CD1c-positive myeloid dendritic cell (primary cell): ENCODE measurements at regions not wholly inside any gene's neighbourhood (a gene's known extent, or its start where the extent isn't known, plus 50 kb on each side); places are given as distances from the start of the nearest gene placed in this dataset.
A peak's percentile ranks its signal among the peaks of the same experiment; 100 is the strongest.
"Not testable (repeated sequence)": the region's sequence is repeated elsewhere in the genome, so short reads cannot be mapped to it uniquely, and the experiment has no call there.

Source experiments
- DNase-seq: peaks from one replicate; pipeline ENCODE4 v3.0.0-alpha.2; 2016; ENCODE audit errors: extremely low spot score

DNA sequence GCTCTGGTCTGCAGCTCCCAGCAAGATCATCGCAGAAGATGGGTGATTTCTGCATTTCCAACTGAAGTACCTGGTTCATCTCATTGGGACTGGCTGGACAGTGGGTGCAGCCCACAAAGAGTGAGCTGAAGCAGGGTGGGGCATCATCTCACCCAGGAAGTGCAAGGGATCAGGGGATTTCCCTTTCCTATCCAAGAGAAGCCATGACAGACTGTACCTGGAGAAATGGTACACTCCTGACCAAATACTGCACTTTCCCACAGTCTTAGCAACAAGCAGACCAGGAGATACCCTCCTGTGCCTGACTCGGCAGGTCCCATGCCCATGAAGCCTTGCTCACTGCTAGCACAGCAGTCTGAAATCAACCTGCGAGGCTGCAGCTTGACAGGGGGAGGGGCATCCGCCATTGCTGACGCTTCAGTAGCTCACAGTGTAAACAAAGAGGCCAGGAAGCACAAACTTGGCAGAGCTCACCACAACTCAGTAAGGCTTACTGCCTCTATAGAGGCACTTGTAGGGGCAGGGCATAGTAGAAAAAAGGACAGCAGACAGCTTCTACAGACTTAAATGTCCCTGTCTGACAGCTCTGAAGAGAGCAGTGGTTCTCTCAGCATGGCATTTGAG, 60.5 kb downstream of the AREG start:
- not testable (repeated sequence) for DNase-seq

DNA sequence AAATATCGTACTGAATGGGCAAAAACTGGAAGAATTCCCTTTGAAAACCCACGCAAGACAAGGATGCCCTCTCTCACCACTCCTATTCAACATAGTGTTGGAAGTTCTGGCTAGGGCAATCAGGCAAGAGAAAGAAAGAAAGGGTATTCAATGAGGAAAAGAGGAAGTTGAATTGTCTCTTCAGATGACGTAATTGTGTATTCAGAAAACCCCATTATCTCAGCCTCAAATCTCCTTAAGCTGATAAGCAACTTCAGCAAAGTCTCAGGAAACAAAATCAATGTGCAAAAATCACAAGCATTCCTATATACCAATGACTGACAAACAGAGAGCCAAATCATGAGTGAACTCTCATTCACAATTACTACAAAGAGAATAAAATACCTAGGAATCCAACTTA, 64.4 kb downstream of the AREG start:
- peak; percentile 39 for DNase-seq

DNA sequence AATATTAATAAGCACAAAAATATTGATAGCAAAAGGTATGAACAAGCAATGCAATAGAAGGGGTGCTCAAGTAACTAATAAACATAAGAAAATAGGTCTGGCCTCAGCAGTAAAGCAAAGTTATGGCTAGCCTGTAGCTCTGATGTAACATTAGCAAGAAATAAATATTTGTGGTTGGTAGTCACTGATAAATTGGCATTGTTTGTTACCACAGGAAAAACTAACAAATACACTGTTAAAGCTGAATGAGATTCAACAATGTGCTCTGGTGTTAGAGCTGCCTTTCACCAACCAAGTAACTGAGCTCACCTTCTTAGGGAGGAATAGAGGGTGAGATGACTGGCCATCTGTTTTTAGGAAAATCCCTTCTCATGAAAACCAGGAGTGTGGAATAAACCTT, 71.4 kb downstream of the AREG start:
- DNase-seq: no peak

DNA sequence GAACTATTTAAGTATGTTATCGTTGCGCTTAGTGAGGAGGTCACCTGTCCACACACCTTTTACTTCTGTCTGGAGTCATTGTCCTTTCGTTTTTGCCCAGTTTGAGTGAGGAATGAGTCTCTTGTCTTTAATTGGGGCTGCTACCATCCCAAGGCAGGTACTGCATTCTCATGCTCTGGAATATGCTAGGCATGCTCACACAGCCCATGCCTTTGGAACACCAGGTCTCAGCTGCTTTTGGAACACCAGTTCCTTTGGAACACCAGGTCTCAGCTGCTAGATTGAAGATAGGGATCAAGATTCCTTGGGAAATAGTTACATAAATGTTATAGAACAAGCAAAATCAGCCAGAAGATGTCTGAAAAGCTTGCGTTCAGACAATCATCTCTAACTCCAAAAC, 73.1 kb downstream of the AREG start:
- DNase-seq: no peak

DNA sequence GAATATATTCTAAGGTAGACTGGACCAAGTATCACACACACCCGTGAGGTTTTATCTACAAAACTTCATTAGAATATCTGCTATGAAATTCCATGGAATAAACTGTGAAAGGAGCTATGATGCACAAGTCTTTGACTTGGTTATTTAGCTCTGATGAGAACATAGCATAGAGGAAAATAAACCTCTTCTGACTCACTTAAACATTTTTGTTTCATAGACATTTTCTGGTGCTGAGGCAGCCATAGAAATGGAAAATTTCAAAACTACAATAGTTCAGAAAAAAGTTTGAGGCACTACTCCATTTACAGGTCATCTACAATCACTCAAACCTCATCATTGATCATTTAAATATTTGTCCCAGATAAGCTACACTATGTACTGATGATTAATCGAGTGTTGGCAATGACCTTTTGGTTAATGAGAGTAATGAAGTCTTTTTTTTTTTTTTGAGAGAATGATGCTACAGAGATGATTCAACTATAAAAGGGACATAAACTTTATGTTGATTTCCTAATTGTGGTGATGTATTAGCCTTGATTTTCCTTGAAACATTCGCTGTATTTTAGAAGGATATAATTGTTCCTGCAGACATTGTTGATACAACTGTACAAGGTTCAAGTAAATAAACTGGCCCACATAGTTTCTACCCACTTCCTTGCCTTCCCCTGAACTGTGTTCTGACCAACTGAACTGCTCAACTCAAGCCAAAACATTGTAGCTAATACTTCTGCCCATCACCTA, 77.5 kb downstream of the AREG start:
- no peak for DNase-seq

DNA sequence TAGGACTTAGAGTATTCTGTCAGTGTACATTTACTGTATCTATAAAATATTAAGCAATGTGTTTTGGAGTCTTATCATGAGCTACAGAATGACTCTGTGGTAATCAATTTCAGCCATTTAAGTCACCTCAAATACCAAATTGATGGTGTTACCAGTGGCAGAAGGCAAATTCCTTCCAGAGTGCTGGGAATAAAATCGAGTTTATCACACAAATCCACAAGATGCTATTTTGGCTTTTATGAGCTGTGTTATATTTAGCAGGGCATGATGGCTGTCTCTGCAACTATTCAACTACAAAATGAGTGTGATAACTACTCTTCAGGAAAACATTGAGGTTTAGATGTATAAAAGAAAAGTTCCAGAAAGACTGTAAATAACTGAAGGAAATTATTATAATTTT, 78.2 kb downstream of the AREG start:
- DNase-seq: no peak

DNA sequence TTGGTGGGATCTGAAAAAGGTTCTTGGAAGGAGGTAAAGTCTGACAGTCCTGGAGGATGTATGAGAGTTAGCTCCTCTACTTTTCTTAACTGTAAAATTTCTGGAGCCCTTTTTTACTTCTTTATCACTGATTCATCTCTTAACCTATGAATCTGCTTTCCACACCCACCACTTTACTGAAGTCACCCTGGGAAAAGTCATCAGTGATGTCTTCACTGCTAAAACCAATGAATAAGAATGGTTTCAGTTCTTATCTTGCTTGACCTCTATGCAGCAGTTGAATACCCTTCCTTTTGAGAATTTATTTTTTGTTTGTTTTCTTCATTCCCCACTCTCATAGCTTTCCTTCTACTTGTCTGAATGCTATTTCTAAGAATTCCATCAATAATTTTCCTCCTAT, 80.0 kb downstream of the AREG start:
- DNase-seq: peak; percentile 25

DNA sequence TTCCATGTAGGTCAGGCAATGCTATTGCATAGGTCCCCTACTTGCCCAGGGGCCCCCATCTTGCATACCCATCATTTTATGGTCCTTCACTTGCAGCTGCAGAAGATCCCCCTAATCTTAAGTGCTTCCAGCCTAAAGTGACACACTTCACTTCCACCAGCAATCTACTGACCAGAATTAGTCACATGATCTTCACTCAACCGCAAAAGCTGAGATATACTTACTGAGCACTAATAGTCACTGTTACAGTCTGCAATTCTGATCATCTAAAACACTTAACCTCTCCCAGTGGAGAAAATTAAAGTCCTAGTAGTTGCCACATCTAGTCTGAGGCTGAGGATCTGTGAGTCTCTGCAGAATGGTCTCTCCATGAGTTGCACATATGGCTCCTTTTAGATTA, 82.1 kb downstream of the AREG start:
- DNase-seq: no peak

DNA sequence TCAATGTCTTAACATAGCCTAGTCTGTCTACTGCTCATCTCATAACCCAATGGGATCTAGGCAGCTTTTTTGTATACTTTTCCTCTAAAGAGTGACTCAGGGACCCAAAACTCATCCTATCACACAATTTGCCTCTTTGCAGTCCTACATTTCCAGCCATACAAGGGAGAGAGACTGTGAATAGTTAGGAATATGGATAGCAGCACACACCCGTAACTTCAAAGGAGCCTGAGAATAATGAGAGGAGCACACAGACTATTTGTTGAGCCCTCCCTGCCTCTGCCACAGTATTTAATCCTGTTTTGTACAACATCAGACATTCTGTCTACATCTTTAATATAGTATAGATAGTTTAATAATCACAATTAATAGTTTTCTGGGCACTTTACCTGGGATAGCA, 83.2 kb downstream of the AREG start:
- no peak for DNase-seq

DNA sequence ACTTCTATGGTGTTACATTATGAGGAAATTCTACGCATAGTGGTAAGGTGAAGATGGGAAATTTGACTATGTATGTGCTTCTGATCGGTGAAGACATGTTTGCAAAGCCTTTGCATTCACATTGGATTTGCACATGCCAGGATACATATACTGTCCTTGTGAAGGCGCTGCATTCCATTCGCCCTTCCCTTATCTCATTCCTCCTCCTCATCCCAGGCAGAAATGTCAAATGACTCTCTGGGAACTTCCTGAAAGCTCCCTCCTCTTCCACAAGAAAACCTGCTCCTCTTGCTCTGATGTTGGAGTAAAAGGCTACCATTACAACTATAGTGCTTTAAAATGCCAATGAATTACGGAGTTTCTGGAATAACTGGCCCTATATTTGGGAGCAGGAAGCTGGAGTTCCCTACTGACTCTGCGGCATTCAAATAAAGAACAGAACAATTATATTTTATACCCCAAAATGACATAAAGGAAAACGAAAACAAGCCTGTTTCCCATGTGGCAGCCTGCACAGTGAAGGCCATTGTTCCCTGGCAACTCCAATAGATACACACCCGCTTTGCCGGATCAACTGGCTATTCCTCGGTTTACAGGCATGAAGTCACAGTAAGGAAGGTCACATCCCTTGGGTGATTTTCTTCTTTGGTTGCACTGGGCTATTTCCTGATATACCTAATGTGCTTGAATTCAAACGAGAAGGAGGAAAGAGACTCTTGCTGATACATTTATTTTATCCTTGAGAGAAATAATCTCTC, 84.5 kb downstream of the AREG start:
- DNase-seq: no peak

DNA sequence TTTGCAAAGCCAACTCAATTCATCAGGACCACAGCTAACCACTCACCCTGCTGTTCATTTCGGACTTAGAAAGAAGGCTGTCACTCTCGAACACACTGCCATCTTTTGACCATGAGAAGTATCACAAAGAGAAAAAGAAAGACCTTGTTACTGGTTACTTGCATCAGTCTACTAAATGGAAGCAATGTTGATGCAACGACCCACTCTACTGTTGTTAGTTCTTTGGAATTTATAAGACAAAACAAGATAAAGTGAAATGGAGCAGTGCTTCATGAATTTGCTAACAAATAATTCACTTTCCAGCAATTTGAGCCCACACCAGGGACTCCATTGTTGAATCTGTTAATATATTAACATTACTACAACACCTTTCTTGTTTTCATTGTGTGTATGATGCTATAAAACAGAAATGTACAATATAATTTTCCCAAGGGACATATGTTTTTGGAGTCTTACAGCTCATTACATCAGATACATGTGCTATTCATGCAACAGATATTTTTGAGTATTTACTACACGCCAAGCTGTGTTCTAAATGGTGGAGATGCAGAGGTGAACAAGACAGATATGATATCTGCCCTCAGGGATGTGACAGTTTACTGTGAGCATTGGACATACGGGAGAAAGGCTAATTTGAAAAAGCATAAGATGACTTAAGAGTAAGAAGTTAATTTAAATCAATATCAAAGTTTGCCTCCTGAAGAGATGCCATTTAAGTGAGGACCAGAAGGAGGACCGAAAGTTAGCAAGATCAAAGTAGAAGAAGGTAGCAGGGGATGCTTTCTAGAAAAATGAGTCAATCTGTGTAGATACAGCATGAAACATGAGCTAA, 87.2 kb downstream of the AREG start:
- DNase-seq: peak; percentile 56

DNA sequence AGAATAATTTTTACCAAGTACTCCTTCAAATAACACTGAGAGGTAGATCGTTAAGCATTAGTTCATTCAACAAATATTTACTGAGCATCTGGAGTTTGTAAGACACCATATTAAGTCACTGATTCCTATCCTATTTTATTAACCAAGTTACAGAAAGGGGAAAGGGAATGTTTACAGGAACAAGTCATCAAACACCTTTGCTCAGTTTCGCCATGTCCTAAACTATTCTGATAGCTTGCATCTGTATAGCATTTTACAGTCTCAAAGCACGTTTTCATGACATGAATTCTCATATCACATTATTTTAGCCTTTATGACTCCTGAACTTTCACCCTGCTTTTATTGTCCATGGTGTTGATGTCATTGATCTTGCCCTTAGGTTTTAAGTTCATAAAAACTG, 89.2 kb downstream of the AREG start:
- DNase-seq: no peak

DNA sequence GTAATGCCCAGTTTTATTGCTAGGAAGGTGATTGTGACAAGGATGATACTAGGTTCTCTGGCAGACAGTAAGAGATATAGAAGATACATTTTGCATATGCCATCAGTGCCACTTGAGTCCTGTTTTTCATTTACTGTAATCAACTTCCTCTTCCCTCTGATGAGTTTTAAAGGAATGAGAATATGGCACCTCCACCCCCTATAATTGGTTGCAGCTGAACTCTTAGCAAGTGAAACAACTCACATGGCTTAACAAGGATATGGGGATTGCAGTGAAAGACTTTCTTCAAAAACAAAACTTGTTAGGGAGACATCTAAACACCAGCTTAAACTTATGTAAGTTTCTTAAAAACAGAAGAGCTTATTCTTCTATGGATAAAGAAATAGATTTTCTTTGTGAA, 90.0 kb downstream of the AREG start:
- no peak for DNase-seq

DNA sequence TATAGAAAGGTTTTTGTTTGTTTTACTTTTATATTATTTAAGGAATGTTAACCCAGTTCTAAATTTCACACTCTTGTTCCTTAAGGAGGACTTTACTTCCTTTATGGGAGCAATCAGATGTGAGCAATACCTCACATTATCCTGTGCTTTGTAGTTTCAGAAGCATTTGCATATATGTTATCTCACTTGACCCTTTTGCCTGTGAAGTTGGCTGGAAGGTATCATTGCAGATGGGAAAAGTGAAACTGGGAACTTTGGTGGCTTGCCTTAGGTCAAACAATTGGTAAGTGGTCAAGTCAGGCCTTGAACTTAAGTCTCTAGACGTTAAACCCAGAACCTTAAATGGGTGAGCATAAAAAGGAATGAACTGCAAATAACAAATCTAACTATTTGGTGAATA, 90.6 kb downstream of the AREG start:
- no peak for DNase-seq

DNA sequence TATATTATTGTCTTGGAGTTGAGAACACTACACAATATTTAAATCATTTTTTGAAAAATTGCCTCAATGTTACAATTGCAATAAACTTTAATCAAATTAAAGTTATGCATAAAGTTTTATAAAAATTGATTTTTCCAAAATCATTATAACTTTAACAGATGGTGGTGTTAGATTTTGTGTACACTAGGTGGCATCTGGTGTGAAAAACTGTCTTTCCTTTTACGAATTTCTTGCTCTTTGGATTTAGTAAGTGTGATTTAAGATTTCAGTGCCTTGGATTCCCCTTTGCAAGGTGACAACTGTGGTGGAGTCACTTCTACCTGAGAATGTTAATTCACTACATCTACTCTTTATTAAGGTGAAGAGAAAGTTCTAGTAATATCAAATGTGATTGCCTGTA, 91.6 kb downstream of the AREG start:
- DNase-seq: no peak

DNA sequence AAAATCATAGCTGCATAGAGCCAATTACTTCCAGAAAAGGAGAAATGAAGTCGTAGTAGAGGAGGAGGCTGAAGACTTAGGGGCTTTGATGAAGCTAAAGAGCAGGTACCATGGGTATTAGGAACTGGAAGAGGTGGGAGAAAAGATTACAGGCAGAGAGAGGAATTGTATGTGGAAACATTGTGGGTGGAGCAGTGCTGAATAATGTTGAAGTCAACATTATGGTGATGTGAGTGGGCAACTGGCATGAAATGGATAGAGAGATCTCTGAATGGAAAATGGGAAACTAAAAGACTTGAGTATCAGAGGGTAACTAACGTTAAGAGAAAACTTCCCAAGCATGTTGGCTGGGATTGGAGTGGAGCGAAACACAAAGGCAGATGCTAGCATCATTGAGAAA, 92.5 kb downstream of the AREG start:
- no peak for DNase-seq

DNA sequence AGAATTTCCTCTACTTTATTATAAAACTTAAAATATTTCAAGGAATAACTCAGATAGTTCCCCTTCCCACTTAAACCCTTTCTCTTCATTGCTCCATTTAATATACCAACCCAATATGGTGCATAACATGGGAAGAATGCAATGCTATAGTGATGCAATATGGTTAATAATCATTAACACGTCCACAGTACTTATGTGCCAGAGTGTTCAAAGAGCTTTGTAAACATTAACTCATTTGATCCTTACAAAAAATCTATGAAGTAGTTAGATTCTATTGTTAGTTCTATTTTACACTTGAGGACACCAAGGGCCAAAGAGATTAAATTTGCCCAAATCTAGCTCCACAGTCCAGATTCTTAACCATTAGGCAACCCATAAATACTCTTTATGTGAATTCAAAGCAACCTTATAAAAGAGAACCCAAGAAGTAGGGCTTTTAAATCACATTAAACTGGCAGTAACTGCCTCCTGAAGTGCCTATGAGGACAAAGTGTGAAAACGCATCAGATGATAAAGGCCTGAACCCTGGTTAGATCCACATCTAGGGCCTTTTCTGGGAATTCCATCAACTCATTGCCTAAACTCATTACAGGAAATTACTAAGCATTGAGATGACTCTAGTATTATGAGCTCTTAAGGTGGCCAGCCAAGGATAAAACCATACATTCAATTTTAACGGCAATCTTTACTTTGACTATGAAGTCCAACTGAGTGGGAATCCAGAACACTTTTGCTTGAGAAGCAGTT, 94.3 kb downstream of the AREG start:
- DNase-seq: no peak

DNA sequence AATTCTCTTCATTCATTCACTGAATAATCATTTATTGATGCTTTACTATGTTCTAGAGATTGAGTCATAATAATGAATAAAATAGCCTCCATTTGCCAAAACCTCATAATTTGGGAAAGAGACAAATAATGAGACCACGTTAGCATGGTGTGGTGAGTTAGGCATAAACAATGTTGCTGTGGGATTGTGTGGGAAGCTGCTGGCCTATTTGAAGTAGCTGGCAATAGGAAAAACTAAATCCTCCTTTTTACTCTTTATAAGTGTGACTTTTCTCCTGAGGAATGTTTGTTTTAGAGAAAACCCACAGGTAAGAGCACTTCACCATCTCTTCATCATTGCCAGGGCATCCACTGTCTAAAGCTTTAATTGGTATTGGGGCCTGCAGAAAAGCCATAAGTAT, 95.3 kb downstream of the AREG start:
- no peak for DNase-seq

DNA sequence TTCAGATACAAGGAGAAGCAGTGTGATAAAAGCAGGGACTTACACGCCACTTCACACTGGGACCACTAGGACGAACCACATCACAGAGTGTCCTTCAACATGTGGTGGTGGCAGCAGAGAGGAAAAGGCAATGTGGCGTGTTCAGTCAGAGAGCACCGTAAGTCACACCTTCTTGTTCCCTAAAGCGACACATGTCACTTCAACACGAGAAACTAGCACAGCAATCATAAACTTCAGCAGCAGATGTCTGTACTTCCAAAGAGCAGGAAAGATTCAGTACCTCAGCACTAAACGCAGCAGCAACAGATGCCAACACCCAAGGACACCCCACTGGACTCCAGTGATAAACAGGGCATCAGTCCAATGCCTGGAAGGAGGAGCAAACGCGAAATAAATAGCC, 96.7 kb downstream of the AREG start:
- DNase-seq: no peak

DNA sequence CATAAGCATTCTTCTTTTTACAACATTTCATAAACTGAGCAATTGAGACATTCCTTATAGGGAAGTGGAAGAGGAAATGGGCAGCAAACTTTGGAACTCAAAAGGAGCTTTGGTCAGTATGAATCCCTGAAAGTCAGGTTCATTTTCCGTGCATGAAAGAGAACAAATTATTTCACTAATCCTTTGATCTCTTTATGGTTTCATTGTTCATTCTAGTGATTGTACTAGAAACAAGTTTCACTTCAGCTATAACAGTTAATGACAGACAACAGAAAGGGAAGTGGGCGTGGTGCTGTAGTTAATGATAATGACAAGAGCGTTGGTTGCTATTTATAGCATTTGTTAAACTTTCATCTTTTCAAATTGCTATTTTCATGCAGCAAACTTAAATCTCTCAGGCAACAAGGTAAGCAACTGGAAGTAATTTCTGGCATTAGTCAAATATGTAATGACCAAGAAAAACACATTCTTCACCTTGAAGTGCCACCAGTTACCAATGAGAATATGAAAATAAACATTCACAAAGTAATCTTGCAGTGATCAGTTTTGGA, 98.4 kb downstream of the AREG start:
- peak; percentile 70 for DNase-seq

DNA sequence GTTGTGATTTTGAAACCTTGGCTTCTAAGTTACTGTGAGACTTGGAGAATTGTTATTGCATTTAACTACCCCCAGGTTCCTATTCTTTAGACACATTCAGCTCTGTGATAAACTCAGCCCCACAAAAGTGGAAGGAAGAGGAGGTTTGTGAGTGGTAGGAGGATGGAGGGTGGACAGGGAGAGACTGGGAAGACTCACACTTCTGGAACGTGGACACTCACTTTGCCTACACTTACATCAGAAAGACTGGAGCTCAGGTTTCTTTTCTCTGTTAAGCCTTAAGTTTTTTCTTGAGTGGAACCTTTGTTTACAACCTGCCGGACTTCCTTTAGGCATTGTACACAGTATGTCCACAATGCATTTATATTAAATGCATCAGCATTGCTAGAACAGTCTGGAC, 99.0 kb downstream of the AREG start:
- peak; percentile 24 for DNase-seq
